Fibroblast of lung (primary cell): ENCODE measurements at regions not wholly inside any gene's neighbourhood (a gene's known extent, or its start where the extent isn't known, plus 50 kb on each side); places are given as distances from the start of the nearest gene placed in this dataset.

Experiments used
- CTCF ChIP-seq, 2 donors: IDR thresholded peaks in 1 of 2; conservative IDR thresholded peaks in 1 of 2; 1 replicate in 1 of 2; 2 replicates in 1 of 2; pipeline ENCODE4 v1.5.1; 2011 to 2012; ENCODE audit warnings: low read length in 2 of 2, control low read depth in 1 of 2, inconsistent platforms in 1 of 2, low read depth in 1 of 2, mild to moderate bottlenecking in 1 of 2
- EZH2 ChIP-seq: IDR thresholded peaks from 2 replicates; pipeline ENCODE4 v1.5.1; 2012; ENCODE audit warnings: low read length, control low read depth, mild to moderate bottlenecking; ENCODE audit errors: missing control alignments

GRCh38 chr3:43236008-43236407, 50.3 kb upstream of the SNRK start:
- no peak for TF ChIP-seq CTCF (conservative IDR thresholded peaks at IDR 0.05 in 1 of 2, IDR thresholded peaks at IDR 0.05 in 1 of 2; ENCODE audit: low read depth in 1 of 2, low read length in 2 of 2)
- TF ChIP-seq EZH2: no peak
